ENCODE measurements at regions not wholly inside any gene's neighbourhood (a gene's known extent, or its start where the extent isn't known, plus 50 kb on each side); places are given as distances from the start of the nearest gene placed in this dataset.
"Not testable (repeated sequence)": the region's sequence is repeated elsewhere in the genome, so short reads cannot be mapped to it uniquely, and the experiment has no call there.

- H3K9me3 ChIP-seq (ENCODE audit: control insufficient read depth in 4 of 4, low read length in 3 of 4), result no peaks in the 10 kb centered on the region
- no peaks in the 10 kb centered on the region for H3K36me3 ChIP-seq (ENCODE audit: control insufficient read depth in 4 of 4, insufficient read depth in 3 of 4, low read depth in 1 of 4, low read length in 3 of 4)
- no peak overlapping the region for H3K9ac ChIP-seq (ENCODE audit: low read depth in 1 of 2, low read length in 2 of 2)
- no peak overlapping the region for H3K27ac ChIP-seq (ENCODE audit: low read depth in 1 of 2, low read length in 2 of 2)
- TF ChIP-seq MAX (IDR thresholded peaks at IDR 0.05), result no peak
- no peak for TF ChIP-seq RXRA (IDR thresholded peaks at IDR 0.05)
- no peak for TF ChIP-seq NR2F2 (IDR thresholded peaks at IDR 0.05)
- TF ChIP-seq ATF3 (IDR thresholded peaks at IDR 0.05), result no peak
- TF ChIP-seq RAD21 (IDR thresholded peaks at IDR 0.05), result no peak
- TF ChIP-seq FOXA2 (IDR thresholded peaks at IDR 0.05), result no peak
- no peak for TF ChIP-seq GABPA (IDR thresholded peaks at IDR 0.05 in 1 of 2, conservative IDR thresholded peaks at IDR 0.05 in 1 of 2)
- TF ChIP-seq HNF4A (conservative IDR thresholded peaks at IDR 0.05), result no peak
- TF ChIP-seq SP1 (IDR thresholded peaks at IDR 0.05), result no peak
- no peak for TF ChIP-seq REST (IDR thresholded peaks at IDR 0.05)
- TF ChIP-seq YY1 (IDR thresholded peaks at IDR 0.05), result no peak
- TF ChIP-seq ZBTB33 (IDR thresholded peaks at IDR 0.05), result no peak
- no peak for TF ChIP-seq EGR1 (IDR thresholded peaks at IDR 0.05; ENCODE audit: low read depth in 2 of 2)
- TF ChIP-seq HNF4G (IDR thresholded peaks at IDR 0.05), result no peak
- TF ChIP-seq TAF1 (conservative IDR thresholded peaks at IDR 0.05), result no peak
- no peak for TF ChIP-seq JUND (IDR thresholded peaks at IDR 0.05)
- TF ChIP-seq CTCF (IDR thresholded peaks at IDR 0.05; ENCODE audit: low read depth, low read length, missing input control), result no peak
- H3K4me1 ChIP-seq (ENCODE audit: control insufficient read depth in 4 of 4, insufficient read depth in 4 of 4, low read length in 3 of 4), result no peaks in the 10 kb centered on the region
- H3K4me3 ChIP-seq (ENCODE audit: low read depth in 1 of 3, low read length in 3 of 3), result no peak overlapping the region
- DNase-seq (ENCODE audit: low spot score), result no peak
- WGBS, result 82% methylated on average over 7 of the region's 7 CpGs
- H3K27me3 ChIP-seq (ENCODE audit: control insufficient read depth in 4 of 4, insufficient read depth in 4 of 4, low read length in 3 of 4), result no peaks in the 10 kb centered on the region
Measured at GRCh38 chr6:112936079-112936472, 588.9 kb downstream of the RFPL4B start.

- Histone ChIP-seq H3K36me3 (ENCODE audit: control insufficient read depth in 4 of 4, insufficient read depth in 3 of 4, low read depth in 1 of 4, low read length in 3 of 4) (no peaks in the 10 kb centered on the region), H3K27me3 (ENCODE audit: control insufficient read depth in 4 of 4, insufficient read depth in 4 of 4, low read length in 3 of 4) (no peaks in the 10 kb centered on the region), H3K4me3 (ENCODE audit: low read depth in 1 of 3, low read length in 3 of 3) (no peak overlapping the region), H3K27ac (ENCODE audit: low read depth in 1 of 2, low read length in 2 of 2) (no peak overlapping the region), H3K9ac (ENCODE audit: low read depth in 1 of 2, low read length in 2 of 2) (no peak overlapping the region), H3K9me3 (ENCODE audit: control insufficient read depth in 4 of 4, low read length in 3 of 4) (no peaks in the 10 kb centered on the region), H3K4me1 (ENCODE audit: control insufficient read depth in 4 of 4, insufficient read depth in 4 of 4, low read length in 3 of 4) (no peaks in the 10 kb centered on the region)
- no peak for TF ChIP-seq HNF4A (conservative IDR thresholded peaks at IDR 0.05)
- TF ChIP-seq CTCF (IDR thresholded peaks at IDR 0.05; ENCODE audit: low read depth, low read length, missing input control), result no peak
- no peak for TF ChIP-seq FOXA1 (IDR thresholded peaks at IDR 0.05)
- no peak for TF ChIP-seq RXRA (IDR thresholded peaks at IDR 0.05)
- no peak for TF ChIP-seq SP1 (IDR thresholded peaks at IDR 0.05)
- TF ChIP-seq JUND (IDR thresholded peaks at IDR 0.05), result no peak
- 54% methylated on average over 1 of the region's 1 CpG for WGBS
- DNase-seq (ENCODE audit: low spot score), result no peak
Measured at GRCh38 chr6:112936504-112936903, 589.4 kb downstream of the RFPL4B start.

- not testable (repeated sequence) for DNase-seq (ENCODE audit: low spot score); H3K9me3 ChIP-seq (ENCODE audit: control insufficient read depth in 4 of 4, low read length in 3 of 4); H3K36me3 ChIP-seq (ENCODE audit: control insufficient read depth in 4 of 4, insufficient read depth in 3 of 4, low read depth in 1 of 4, low read length in 3 of 4); H3K9ac ChIP-seq (ENCODE audit: low read depth in 1 of 2, low read length in 2 of 2); H3K4me1 ChIP-seq (ENCODE audit: control insufficient read depth in 4 of 4, insufficient read depth in 4 of 4, low read length in 3 of 4); H3K27ac ChIP-seq (ENCODE audit: low read depth in 1 of 2, low read length in 2 of 2); H3K4me3 ChIP-seq (ENCODE audit: low read depth in 1 of 3, low read length in 3 of 3); H3K27me3 ChIP-seq (ENCODE audit: control insufficient read depth in 4 of 4, insufficient read depth in 4 of 4, low read length in 3 of 4)
- 93% methylated on average over 14 of the region's 14 CpGs for WGBS
Measured at GRCh38 chr6:112937690-112938089, 590.6 kb downstream of the RFPL4B start.
